ENCODE measurements at regions not wholly inside any gene's neighbourhood (a gene's known extent, or its start where the extent isn't known, plus 50 kb on each side); places are given as distances from the start of the nearest gene placed in this dataset.

GRCh38 chr5:91937121-91937520, 554.0 kb upstream of the ARRDC3 start:
- DNase-seq (ENCODE audit: insufficient read length, low spot score, missing footprints) = peak; percentile 42
- H3K4me1 ChIP-seq (ENCODE audit: insufficient read depth, low read length) = peaks cover 3% of the 10 kb centered on the region
- H4K20me1 ChIP-seq (ENCODE audit: insufficient read depth, low read length) = no peaks in the 10 kb centered on the region
- H3K4me2 ChIP-seq (ENCODE audit: insufficient read depth, low read length) = no peak overlapping the region
- H3K4me3 ChIP-seq (ENCODE audit: insufficient read depth, low read length) = no peak overlapping the region
- no peak for TF ChIP-seq CTCF (IDR thresholded peaks at IDR 0.05; ENCODE audit: extremely low read depth, low read depth, low read length)
- H3K36me3 ChIP-seq (ENCODE audit: insufficient read depth, low read length) = no peaks in the 10 kb centered on the region
- H3K27ac ChIP-seq (ENCODE audit: low read depth, low read length) = no peak overlapping the region
- H3K79me2 ChIP-seq (ENCODE audit: insufficient read depth, low read length) = no peaks in the 10 kb centered on the region
- no peaks in the 10 kb centered on the region for H3K27me3 ChIP-seq (ENCODE audit: insufficient read depth, low read length)
- H3K9me3 ChIP-seq (ENCODE audit: low read depth, low read length) = no peaks in the 10 kb centered on the region
- H2AFZ ChIP-seq (ENCODE audit: low read length) = no peak overlapping the region

- no peak overlapping the region for H3K4me3 ChIP-seq (ENCODE audit: insufficient read depth, low read length)
- TF ChIP-seq CTCF (IDR thresholded peaks at IDR 0.05; ENCODE audit: extremely low read depth, low read depth, low read length) = no peak
- H3K27ac ChIP-seq (ENCODE audit: low read depth, low read length) = no peak overlapping the region
- H3K36me3 ChIP-seq (ENCODE audit: insufficient read depth, low read length) = no peaks in the 10 kb centered on the region
- H4K20me1 ChIP-seq (ENCODE audit: insufficient read depth, low read length) = no peaks in the 10 kb centered on the region
- no peak overlapping the region for H3K4me2 ChIP-seq (ENCODE audit: insufficient read depth, low read length)
- no peaks in the 10 kb centered on the region for H3K27me3 ChIP-seq (ENCODE audit: insufficient read depth, low read length)
- no peaks in the 10 kb centered on the region for H3K79me2 ChIP-seq (ENCODE audit: insufficient read depth, low read length)
- no peak for DNase-seq (ENCODE audit: insufficient read length, low spot score, missing footprints)
- H3K9me3 ChIP-seq (ENCODE audit: low read depth, low read length) = no peaks in the 10 kb centered on the region
- peaks cover 2% of the 10 kb centered on the region for H3K4me1 ChIP-seq (ENCODE audit: insufficient read depth, low read length)
- H2AFZ ChIP-seq (ENCODE audit: low read length) = no peak overlapping the region
Observed at GRCh38 chr5:91929522-91929817, 546.4 kb upstream of the ARRDC3 start.

DNA sequence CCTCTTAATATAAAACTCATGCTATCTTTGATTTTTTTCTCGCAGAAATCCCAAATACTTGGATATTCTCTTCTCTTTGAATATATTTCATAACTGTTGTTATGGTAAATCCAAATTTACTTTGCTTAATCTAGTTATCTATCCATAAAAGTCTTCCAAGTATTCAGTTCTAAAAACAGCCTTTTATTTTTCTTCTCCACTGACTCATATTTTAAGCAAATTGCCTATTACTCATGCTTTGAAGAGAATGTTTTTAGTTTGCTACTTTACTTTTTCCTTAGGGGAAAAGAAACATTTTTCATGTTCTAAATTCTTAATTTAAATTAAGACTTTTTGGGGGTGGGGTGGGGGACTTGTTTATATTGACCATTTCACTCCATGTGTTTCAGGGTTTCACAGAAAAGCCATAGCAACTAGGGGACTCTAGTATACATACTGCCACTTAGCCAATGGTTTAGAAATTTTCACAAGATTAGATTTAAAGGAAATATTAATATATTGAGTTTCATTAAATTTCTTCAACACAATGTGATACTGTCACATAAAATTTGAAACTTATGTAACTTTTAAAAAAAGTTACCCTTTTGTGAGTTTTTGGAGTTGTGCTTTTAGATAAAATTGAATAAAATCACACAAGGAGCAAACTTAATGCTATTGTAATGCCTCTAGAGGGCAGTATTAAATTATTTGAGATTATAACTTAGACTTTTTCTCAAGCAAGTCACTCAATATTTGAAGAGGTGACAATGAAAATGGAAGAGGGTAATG, 545.8 kb upstream of the ARRDC3 start:
- Histone ChIP-seq H3K27me3 (ENCODE audit: insufficient read depth, low read length) (no peaks in the 10 kb centered on the region), H3K36me3 (ENCODE audit: insufficient read depth, low read length) (no peaks in the 10 kb centered on the region), H2AFZ (ENCODE audit: low read length) (no peak overlapping the region), H3K9me3 (ENCODE audit: low read depth, low read length) (no peaks in the 10 kb centered on the region), H3K4me1 (ENCODE audit: insufficient read depth, low read length) (peaks cover 2% of the 10 kb centered on the region), H3K27ac (ENCODE audit: low read depth, low read length) (no peak overlapping the region), H3K4me3 (ENCODE audit: insufficient read depth, low read length) (no peak overlapping the region), H3K79me2 (ENCODE audit: insufficient read depth, low read length) (no peaks in the 10 kb centered on the region), H4K20me1 (ENCODE audit: insufficient read depth, low read length) (no peaks in the 10 kb centered on the region), H3K4me2 (ENCODE audit: insufficient read depth, low read length) (peak overlapping the region; percentile 43)
- peak; percentile 66 for TF ChIP-seq CTCF (IDR thresholded peaks at IDR 0.05; ENCODE audit: extremely low read depth, low read depth, low read length)
- DNase-seq (ENCODE audit: insufficient read length, low spot score, missing footprints) = peak; percentile 68

DNA sequence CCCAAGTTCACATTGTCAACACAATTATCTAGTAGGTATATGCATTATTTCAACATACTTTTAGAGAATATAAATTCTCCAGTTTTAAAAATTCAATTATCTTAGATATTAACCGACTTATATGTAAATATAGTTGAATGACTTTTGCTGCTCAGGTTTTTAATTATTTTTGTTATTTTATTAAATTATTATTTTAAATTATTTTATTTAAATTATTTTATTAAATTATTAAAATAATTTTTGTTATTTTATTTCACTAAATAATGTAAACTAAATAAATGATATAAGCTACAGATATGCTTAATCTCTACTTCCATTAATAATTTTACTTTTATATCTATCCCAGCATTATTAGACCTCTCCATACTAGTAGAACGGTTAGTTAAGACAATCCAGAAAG, 544.3 kb upstream of the ARRDC3 start:
- Histone ChIP-seq H3K4me3 (ENCODE audit: insufficient read depth, low read length) (no peak overlapping the region), H3K27me3 (ENCODE audit: insufficient read depth, low read length) (no peaks in the 10 kb centered on the region), H4K20me1 (ENCODE audit: insufficient read depth, low read length) (no peaks in the 10 kb centered on the region), H2AFZ (ENCODE audit: low read length) (no peak overlapping the region), H3K27ac (ENCODE audit: low read depth, low read length) (no peak overlapping the region), H3K4me2 (ENCODE audit: insufficient read depth, low read length) (no peak overlapping the region), H3K4me1 (ENCODE audit: insufficient read depth, low read length) (peaks cover 2% of the 10 kb centered on the region), H3K9me3 (ENCODE audit: low read depth, low read length) (no peaks in the 10 kb centered on the region), H3K36me3 (ENCODE audit: insufficient read depth, low read length) (no peaks in the 10 kb centered on the region), H3K79me2 (ENCODE audit: insufficient read depth, low read length) (no peaks in the 10 kb centered on the region)
- no peak for DNase-seq (ENCODE audit: insufficient read length, low spot score, missing footprints)
- TF ChIP-seq CTCF (IDR thresholded peaks at IDR 0.05; ENCODE audit: extremely low read depth, low read depth, low read length) = no peak
